ENCODE measurements at regions not wholly inside any gene's neighbourhood (a gene's known extent, or its start where the extent isn't known, plus 50 kb on each side); places are given as distances from the start of the nearest gene placed in this dataset.

GRCh38 chr13:50225193-50226155 lies 210.2 kb downstream of the KCNRG start:
- TF ChIP-seq, protein P1, sequence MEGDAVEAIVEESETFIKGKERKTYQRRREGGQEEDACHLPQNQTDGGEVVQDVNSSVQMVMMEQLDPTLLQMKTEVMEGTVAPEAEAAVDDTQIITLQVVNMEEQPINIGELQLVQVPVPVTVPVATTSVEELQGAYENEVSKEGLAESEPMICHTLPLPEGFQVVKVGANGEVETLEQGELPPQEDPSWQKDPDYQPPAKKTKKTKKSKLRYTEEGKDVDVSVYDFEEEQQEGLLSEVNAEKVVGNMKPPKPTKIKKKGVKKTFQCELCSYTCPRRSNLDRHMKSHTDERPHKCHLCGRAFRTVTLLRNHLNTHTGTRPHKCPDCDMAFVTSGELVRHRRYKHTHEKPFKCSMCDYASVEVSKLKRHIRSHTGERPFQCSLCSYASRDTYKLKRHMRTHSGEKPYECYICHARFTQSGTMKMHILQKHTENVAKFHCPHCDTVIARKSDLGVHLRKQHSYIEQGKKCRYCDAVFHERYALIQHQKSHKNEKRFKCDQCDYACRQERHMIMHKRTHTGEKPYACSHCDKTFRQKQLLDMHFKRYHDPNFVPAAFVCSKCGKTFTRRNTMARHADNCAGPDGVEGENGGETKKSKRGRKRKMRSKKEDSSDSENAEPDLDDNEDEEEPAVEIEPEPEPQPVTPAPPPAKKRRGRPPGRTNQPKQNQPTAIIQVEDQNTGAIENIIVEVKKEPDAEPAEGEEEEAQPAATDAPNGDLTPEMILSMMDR (conservative IDR thresholded peaks at IDR 0.05), result no peak
- no peak for TF ChIP-seq EZH2 (IDR thresholded peaks at IDR 0.05; ENCODE audit: low read depth)

All from PC-9 (cell line).